ENCODE measurements at regions not wholly inside any gene's neighbourhood (a gene's known extent, or its start where the extent isn't known, plus 50 kb on each side); places are given as distances from the start of the nearest gene placed in this dataset.

DNA sequence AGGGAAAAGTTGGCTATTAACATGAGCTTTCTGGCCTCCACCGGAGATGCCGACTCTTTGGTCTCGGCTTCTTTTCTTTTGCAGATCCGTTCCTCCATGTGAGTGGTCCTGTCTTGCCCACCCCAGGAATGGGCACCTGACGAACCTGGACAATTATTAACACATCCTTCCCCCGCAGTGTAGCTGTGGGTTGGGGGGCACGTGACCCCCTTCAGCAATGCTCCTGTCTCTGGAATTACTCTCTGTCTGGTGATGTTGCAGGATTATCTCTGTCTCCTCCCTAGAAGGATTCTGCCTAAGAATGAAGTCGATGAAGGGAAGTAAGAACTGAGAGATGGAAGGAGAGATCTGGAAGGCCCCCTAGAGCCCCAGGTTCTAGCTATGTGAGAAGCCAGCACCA, 115.2 kb upstream of the NPAS2 start:
- TF ChIP-seq POLR2A (IDR thresholded peaks at IDR 0.05) (no peak), CTCF (IDR thresholded peaks at IDR 0.05) (no peak)

Data from Peyer's patch (tissue), 4 donors.